Aorta (tissue), 5 donors: ENCODE measurements at regions not wholly inside any gene's neighbourhood (a gene's known extent, or its start where the extent isn't known, plus 50 kb on each side); places are given as distances from the start of the nearest gene placed in this dataset.
"Not testable (repeated sequence)": the region's sequence is repeated elsewhere in the genome, so short reads cannot be mapped to it uniquely, and the experiment has no call there.

Experiments
- ATAC-seq: fragments of 200-7000 bp; cut with Tn5 transposase; one replicate; pipeline ENCODE4 v1.9.1; 2022; ENCODE audit warnings: moderate library complexity; ENCODE audit not compliant: low FRiP score
- DNase-seq, 2 donors: peaks; one replicate each; pipeline ENCODE4 v3.0.0-alpha.2; 2020
- H3K27ac ChIP-seq, 2 donors: one replicate each; pipeline ENCODE4 v1.5.1; 2013; ENCODE audit warnings: low read length in 2 of 2, mild to moderate bottlenecking in 2 of 2, moderate library complexity in 2 of 2, control low read depth in 1 of 2, inconsistent platforms in 1 of 2, low read depth in 1 of 2
- H3K27me3 ChIP-seq, 2 donors: one replicate each; pipeline ENCODE4 v1.6.1; 2013; ENCODE audit warnings: control low read depth in 1 of 2, low read length in 1 of 2, mild to moderate bottlenecking in 1 of 2, moderate library complexity in 1 of 2; ENCODE audit not compliant: insufficient read depth in 2 of 2, control insufficient read depth in 1 of 2
- H3K36me3 ChIP-seq, 2 donors: one replicate each; pipeline ENCODE4 v1.6.1; 2013; ENCODE audit warnings: control low read depth in 1 of 2, low read length in 1 of 2, mild to moderate bottlenecking in 1 of 2; ENCODE audit not compliant: insufficient read depth in 2 of 2, control insufficient read depth in 1 of 2
- H3K4me1 ChIP-seq, 2 donors: one replicate each; pipeline ENCODE4 v1.6.1; 2013; ENCODE audit warnings: low read length in 2 of 2, control low read depth in 1 of 2, mild to moderate bottlenecking in 1 of 2, moderate library complexity in 1 of 2; ENCODE audit not compliant: insufficient read depth in 2 of 2, control insufficient read depth in 1 of 2
- H3K4me3 ChIP-seq, 2 donors: one replicate each; pipeline ENCODE4 v1.5.1; 2013; ENCODE audit warnings: low read length in 2 of 2, control low read depth in 1 of 2, mild to moderate bottlenecking in 1 of 2
- H3K9me3 ChIP-seq: one replicate; pipeline ENCODE4 v1.6.1; 2013; ENCODE audit warnings: mild to moderate bottlenecking, low read length; ENCODE audit not compliant: control insufficient read depth
- WGBS, 2 donors: extraction: QIAGEN DNeasy Blood & Tissue Kit; methylation state at CpG; one replicate each; pipeline ENCODE4 v1.1.7; 2013; 5-methylcytosine and 5-hydroxymethylcytosine counted together
- intact Hi-C, 2 donors: fragments of 100-400 bp; cut with DNase I; formaldehyde crosslinking; loops; one replicate each; pipeline versions ENCODE4 v1.14.2 to v1.15.0; 2022
- donor health status: healthy with polysubstance abuse.
- donor health status: Bipolar disorder and iron deficiency.
- donor health status: DM: no; HTN: no; CAD: no.
- donor health status: DM: no; HTN: no; CAD: no.
- donor health status: DM: yes; HTN: yes; CAD: no.

- H3K4me3 ChIP-seq, intact Hi-C loops, DNase-seq, H3K27me3 ChIP-seq, H3K27ac ChIP-seq, H3K4me1 ChIP-seq, H3K36me3 ChIP-seq, ATAC-seq, H3K9me3 ChIP-seq: not testable (repeated sequence)
- WGBS, 2 donors: 98% methylated on average over 36 to 42 of the region's 42 CpGs
Observed at GRCh38 chr7:51900755-51901488, 584.3 kb upstream of the COBL start.

GRCh38 chr7:51899611-51900010, 583.0 kb upstream of the COBL start:
- Histone ChIP-seq H3K9me3 (peaks cover 1% of the 10 kb centered on the region), H3K4me1 (no peaks in the 10 kb centered on the region), H3K27me3 (no peaks in the 10 kb centered on the region), H3K27ac (no peak overlapping the region), H3K36me3 (no peaks in the 10 kb centered on the region), H3K4me3 (no peak overlapping the region)
- ATAC-seq (no peak), DNase-seq (no peak)
- intact Hi-C loops: no loop called here
- WGBS, 2 donors: 93 to 95% methylated on average over 9 of the region's 9 CpGs

GRCh38 chr7:51882412-51882811, 565.8 kb upstream of the COBL start:
- WGBS, 2 donors: 95 to 97% methylated on average over 1 of the region's 1 CpG
- ATAC-seq (no peak), DNase-seq (no peak)
- H3K9me3 ChIP-seq: no peaks in the 10 kb centered on the region
- no peaks in the 10 kb centered on the region for H3K4me1 ChIP-seq
- H3K27me3 ChIP-seq: no peaks in the 10 kb centered on the region
- H3K4me3 ChIP-seq: no peak overlapping the region
- no peaks in the 10 kb centered on the region for H3K36me3 ChIP-seq
- intact Hi-C loops: no loop called here
- H3K27ac ChIP-seq: no peak overlapping the region

GRCh38 chr7:51881309-51881708, 564.7 kb upstream of the COBL start:
- intact Hi-C loops: no loop called here
- Histone ChIP-seq H3K9me3 (no peaks in the 10 kb centered on the region), H3K4me1 (no peaks in the 10 kb centered on the region), H3K36me3 (no peaks in the 10 kb centered on the region), H3K27ac (no peak overlapping the region), H3K4me3 (no peak overlapping the region), H3K27me3 (no peaks in the 10 kb centered on the region)
- 92% methylated on average over 2 of the region's 2 CpGs for WGBS, 2 donors
- ATAC-seq (no peak), DNase-seq (no peak)

GRCh38 chr7:51878865-51879264, 562.3 kb upstream of the COBL start:
- intact Hi-C loops: no loop called here
- no peak for ATAC-seq
- 78 to 85% methylated on average over 1 of the region's 1 CpG for WGBS, 2 donors

GRCh38 chr7:51869452-51869851, 552.8 kb upstream of the COBL start:
- Histone ChIP-seq H3K36me3 (no peaks in the 10 kb centered on the region), H3K27me3 (no peaks in the 10 kb centered on the region), H3K4me3 (no peak overlapping the region), H3K27ac (no peak overlapping the region), H3K4me1 (no peaks in the 10 kb centered on the region), H3K9me3 (peaks cover 2% of the 10 kb centered on the region)
- ATAC-seq (no peak), DNase-seq (no peak)
- intact Hi-C loops: no loop called here
- 77 to 87% methylated on average over 6 of the region's 6 CpGs for WGBS, 2 donors

More at GRCh38 chr7:51878865-51879264, 562.3 kb upstream of the COBL start:
- no peak overlapping the region for H3K27ac ChIP-seq
- H3K4me1 ChIP-seq: no peaks in the 10 kb centered on the region
- no peak overlapping the region for H3K4me3 ChIP-seq
- no peaks in the 10 kb centered on the region for H3K9me3 ChIP-seq
- H3K27me3 ChIP-seq: no peaks in the 10 kb centered on the region
- DNase-seq: no peak
- no peaks in the 10 kb centered on the region for H3K36me3 ChIP-seq

GRCh38 chr7:51867117-51867516, 550.5 kb upstream of the COBL start:
- H3K27ac ChIP-seq: no peak overlapping the region
- intact Hi-C loops: no loop called here
- ATAC-seq (no peak), DNase-seq (no peak)
- no peaks in the 10 kb centered on the region for H3K36me3 ChIP-seq
- H3K27me3 ChIP-seq: no peaks in the 10 kb centered on the region
- WGBS, 2 donors: 89% methylated on average over 2 of the region's 2 CpGs
- no peaks in the 10 kb centered on the region for H3K4me1 ChIP-seq
- no peak overlapping the region for H3K4me3 ChIP-seq
- H3K9me3 ChIP-seq: peaks cover 2% of the 10 kb centered on the region

GRCh38 chr7:51860305-51860704, 543.7 kb upstream of the COBL start:
- no peak overlapping the region for H3K4me3 ChIP-seq
- H3K4me1 ChIP-seq: no peaks in the 10 kb centered on the region
- intact Hi-C loops: no loop called here
- WGBS, 2 donors: 97 to 98% methylated on average over 2 of the region's 2 CpGs
- H3K36me3 ChIP-seq: no peaks in the 10 kb centered on the region
- H3K27ac ChIP-seq: no peak overlapping the region
- no peaks in the 10 kb centered on the region for H3K9me3 ChIP-seq
- no peak for ATAC-seq
- no peak for DNase-seq
- H3K27me3 ChIP-seq: no peaks in the 10 kb centered on the region

- ATAC-seq (no peak), DNase-seq (no peak)
- Histone ChIP-seq H3K4me3 (no peak overlapping the region), H3K4me1 (no peaks in the 10 kb centered on the region), H3K9me3 (peaks cover 3% of the 10 kb centered on the region), H3K27ac (no peak overlapping the region), H3K36me3 (no peaks in the 10 kb centered on the region), H3K27me3 (no peaks in the 10 kb centered on the region)
- 61% methylated on average over 2 of the region's 2 CpGs for WGBS, 2 donors
- intact Hi-C loops: no loop called here
Observed at GRCh38 chr7:51850126-51850525, 533.5 kb upstream of the COBL start.
